ENCODE measurements at regions not wholly inside any gene's neighbourhood (a gene's known extent, or its start where the extent isn't known, plus 50 kb on each side); places are given as distances from the start of the nearest gene placed in this dataset.
"Not testable (repeated sequence)": the region's sequence is repeated elsewhere in the genome, so short reads cannot be mapped to it uniquely, and the experiment has no call there.

- H3K27me3 ChIP-seq (ENCODE audit: control insufficient read depth in 1 of 2, insufficient read depth in 2 of 2, low read length in 2 of 2) = no peaks in the 10 kb centered on the region
- Mint-ChIP-seq H3K4me3 (no peak overlapping the region), H3K27ac (no peak overlapping the region), H3K4me1 (ENCODE audit: low read depth) (no peaks in the 10 kb centered on the region), H3K27me3 (no peaks in the 10 kb centered on the region), H3K36me3 (ENCODE audit: low read depth) (no peaks in the 10 kb centered on the region), H3K9me3 (peaks cover 4% of the 10 kb centered on the region)
- TF ChIP-seq CTCF (IDR thresholded peaks at IDR 0.05) = no peak
- no peaks in the 10 kb centered on the region for H3K36me3 ChIP-seq (ENCODE audit: insufficient read depth, low read length)
- POLR2A ChIA-PET = no interaction called here
- H3K27ac ChIP-seq (ENCODE audit: low read depth in 1 of 2, low read length in 2 of 2) = no peak overlapping the region
- no peak for DNase-seq
- no peak for ATAC-seq (ENCODE audit: poor library complexity)
- intact Hi-C loops (cut with DNase I, micrococcal nuclease) = no loop called here
- H3K4me3 ChIP-seq (ENCODE audit: low read length) = no peak overlapping the region
- no peaks in the 10 kb centered on the region for H3K4me1 ChIP-seq (ENCODE audit: insufficient read depth, low read length)
- H3K9me3 ChIP-seq (ENCODE audit: control insufficient read depth in 1 of 2, insufficient read depth in 1 of 2, low read length in 2 of 2) = peaks cover 0 to 5% of the 10 kb centered on the region in 2 experiments
- CTCF ChIA-PET = no interaction called here
Observed at GRCh38 chrX:25897758-25898157, 240.4 kb upstream of the MAGEB18 start.

- H3K27me3 ChIP-seq (ENCODE audit: control insufficient read depth in 1 of 2, insufficient read depth in 2 of 2, low read length in 2 of 2); POLR2A ChIA-PET; H3K9me3 ChIP-seq (ENCODE audit: control insufficient read depth in 1 of 2, insufficient read depth in 1 of 2, low read length in 2 of 2); H3K9me3 Mint-ChIP-seq; H3K4me1 Mint-ChIP-seq (ENCODE audit: low read depth); intact Hi-C loops (cut with DNase I, micrococcal nuclease); ATAC-seq (ENCODE audit: poor library complexity); H3K27ac Mint-ChIP-seq; H3K27ac ChIP-seq (ENCODE audit: low read depth in 1 of 2, low read length in 2 of 2); H3K4me1 ChIP-seq (ENCODE audit: insufficient read depth, low read length); CTCF ChIA-PET; DNase-seq; H3K4me3 ChIP-seq (ENCODE audit: low read length); H3K36me3 ChIP-seq (ENCODE audit: insufficient read depth, low read length); H3K27me3 Mint-ChIP-seq; H3K36me3 Mint-ChIP-seq (ENCODE audit: low read depth); H3K4me3 Mint-ChIP-seq: not testable (repeated sequence)
Observed at GRCh38 chrX:25905728-25906127, 232.4 kb upstream of the MAGEB18 start.

GRCh38 chrX:25925946-25926345 is 212.2 kb upstream of the MAGEB18 start:
- Histone ChIP-seq H3K4me1 (ENCODE audit: insufficient read depth, low read length) (no peaks in the 10 kb centered on the region), H3K36me3 (ENCODE audit: insufficient read depth, low read length) (no peaks in the 10 kb centered on the region), H3K27me3 (ENCODE audit: control insufficient read depth in 1 of 2, insufficient read depth in 2 of 2, low read length in 2 of 2) (no peaks in the 10 kb centered on the region), H3K4me3 (ENCODE audit: low read length) (no peak overlapping the region), H3K9me3 (ENCODE audit: control insufficient read depth in 1 of 2, insufficient read depth in 1 of 2, low read length in 2 of 2) (no peaks in the 10 kb centered on the region), H3K27ac (ENCODE audit: low read depth in 1 of 2, low read length in 2 of 2) (no peak overlapping the region)
- H3K4me3 Mint-ChIP-seq = no peak overlapping the region
- ATAC-seq (ENCODE audit: poor library complexity) (no peak), DNase-seq (no peak)
- no peak for TF ChIP-seq CTCF (IDR thresholded peaks at IDR 0.05)
- H3K27me3 Mint-ChIP-seq = no peaks in the 10 kb centered on the region
- intact Hi-C loops (cut with DNase I, micrococcal nuclease) = no loop called here
- no peaks in the 10 kb centered on the region for H3K36me3 Mint-ChIP-seq (ENCODE audit: low read depth)
- ChIA-PET CTCF (no interaction called here), POLR2A (no interaction called here)
- no peaks in the 10 kb centered on the region for H3K4me1 Mint-ChIP-seq (ENCODE audit: low read depth)
- peaks cover 6% of the 10 kb centered on the region for H3K9me3 Mint-ChIP-seq
- H3K27ac Mint-ChIP-seq = no peak overlapping the region

GRCh38 chrX:25928316-25928715 is 209.8 kb upstream of the MAGEB18 start:
- intact Hi-C loops (cut with DNase I, micrococcal nuclease) = no loop called here
- CTCF ChIA-PET = no interaction called here
- H3K27me3 ChIP-seq (ENCODE audit: control insufficient read depth in 1 of 2, insufficient read depth in 2 of 2, low read length in 2 of 2) = no peaks in the 10 kb centered on the region
- no peak for DNase-seq
- H3K36me3 ChIP-seq (ENCODE audit: insufficient read depth, low read length) = no peaks in the 10 kb centered on the region
- no peak for TF ChIP-seq CTCF (IDR thresholded peaks at IDR 0.05)
- no peak overlapping the region for H3K4me3 ChIP-seq (ENCODE audit: low read length)
- H3K4me1 Mint-ChIP-seq (ENCODE audit: low read depth) = no peaks in the 10 kb centered on the region
- H3K9me3 Mint-ChIP-seq = peaks cover 6% of the 10 kb centered on the region
- H3K9me3 ChIP-seq (ENCODE audit: control insufficient read depth in 1 of 2, insufficient read depth in 1 of 2, low read length in 2 of 2) = no peaks in the 10 kb centered on the region
- H3K4me3 Mint-ChIP-seq = no peak overlapping the region
- ATAC-seq (ENCODE audit: poor library complexity) = no peak
- no peak overlapping the region for H3K27ac ChIP-seq (ENCODE audit: low read depth in 1 of 2, low read length in 2 of 2)
- no peaks in the 10 kb centered on the region for H3K4me1 ChIP-seq (ENCODE audit: insufficient read depth, low read length)
- no peaks in the 10 kb centered on the region for H3K36me3 Mint-ChIP-seq (ENCODE audit: low read depth)
- H3K27me3 Mint-ChIP-seq = no peaks in the 10 kb centered on the region
- POLR2A ChIA-PET = no interaction called here
- no peak overlapping the region for H3K27ac Mint-ChIP-seq
